ENCODE measurements at regions not wholly inside any gene's neighbourhood (a gene's known extent, or its start where the extent isn't known, plus 50 kb on each side); places are given as distances from the start of the nearest gene placed in this dataset.

GRCh38 chr6:150767161-150767560, 98.3 kb upstream of the MTHFD1L start:
- TF ChIP-seq CTCF (IDR thresholded peaks at IDR 0.05): no peak
- TF ChIP-seq POLR2A (IDR thresholded peaks at IDR 0.05): no peak
